ENCODE measurements at regions not wholly inside any gene's neighbourhood (a gene's known extent, or its start where the extent isn't known, plus 50 kb on each side); places are given as distances from the start of the nearest gene placed in this dataset.

DNA sequence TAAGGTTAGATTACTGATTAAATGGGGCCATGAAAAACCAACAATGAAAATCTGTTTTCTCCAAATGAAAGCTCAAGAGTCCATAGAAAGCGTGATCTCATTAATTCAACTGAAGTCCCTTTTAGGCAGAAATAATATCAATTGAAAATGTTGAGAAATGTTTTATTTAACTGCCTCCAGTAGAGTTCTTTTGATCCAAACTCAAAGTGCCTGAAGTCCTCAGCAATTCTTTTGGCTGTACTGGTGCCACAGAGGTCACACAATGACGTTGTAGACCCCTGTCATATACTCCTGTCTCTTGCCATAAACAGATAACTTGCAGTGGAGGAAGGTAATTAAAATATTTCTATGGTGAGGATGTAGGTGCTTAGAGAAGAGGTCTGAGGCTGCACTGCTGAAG is 1420.5 kb downstream of the CDH12 start:
- TF ChIP-seq, protein P1, sequence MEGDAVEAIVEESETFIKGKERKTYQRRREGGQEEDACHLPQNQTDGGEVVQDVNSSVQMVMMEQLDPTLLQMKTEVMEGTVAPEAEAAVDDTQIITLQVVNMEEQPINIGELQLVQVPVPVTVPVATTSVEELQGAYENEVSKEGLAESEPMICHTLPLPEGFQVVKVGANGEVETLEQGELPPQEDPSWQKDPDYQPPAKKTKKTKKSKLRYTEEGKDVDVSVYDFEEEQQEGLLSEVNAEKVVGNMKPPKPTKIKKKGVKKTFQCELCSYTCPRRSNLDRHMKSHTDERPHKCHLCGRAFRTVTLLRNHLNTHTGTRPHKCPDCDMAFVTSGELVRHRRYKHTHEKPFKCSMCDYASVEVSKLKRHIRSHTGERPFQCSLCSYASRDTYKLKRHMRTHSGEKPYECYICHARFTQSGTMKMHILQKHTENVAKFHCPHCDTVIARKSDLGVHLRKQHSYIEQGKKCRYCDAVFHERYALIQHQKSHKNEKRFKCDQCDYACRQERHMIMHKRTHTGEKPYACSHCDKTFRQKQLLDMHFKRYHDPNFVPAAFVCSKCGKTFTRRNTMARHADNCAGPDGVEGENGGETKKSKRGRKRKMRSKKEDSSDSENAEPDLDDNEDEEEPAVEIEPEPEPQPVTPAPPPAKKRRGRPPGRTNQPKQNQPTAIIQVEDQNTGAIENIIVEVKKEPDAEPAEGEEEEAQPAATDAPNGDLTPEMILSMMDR (IDR thresholded peaks at IDR 0.05; ENCODE audit: low read depth, low read length): no peak
- TF ChIP-seq EZH2phosphoT487 (IDR thresholded peaks at IDR 0.05; ENCODE audit: low read depth): no peak
